Activated T-cell treated with anti-CD3 and anti-CD28 coated beads, Interleukin-2, amount 50 U/mL, for 72 hours (primary cell): ENCODE measurements at regions not wholly inside any gene's neighbourhood (a gene's known extent, or its start where the extent isn't known, plus 50 kb on each side); places are given as distances from the start of the nearest gene placed in this dataset.

ENCODE experiments used
- ATAC-seq, 2 donors: fragments of 150-1000 bp; cut with Tn5 transposase; replicated peaks in 1 of 2; 2 replicates each; pipeline ENCODE4 v1.10.0; 2021; ENCODE audit warnings: moderate library complexity in 2 of 2, mild to moderate bottlenecking in 1 of 2
- DNase-seq, 2 donors: peaks; one replicate each; pipeline ENCODE4 v3.0.0; 2021 to 2022; ENCODE audit warnings: mixed read lengths in 1 of 2
- H3K27ac Mint-ChIP-seq: one replicate; pipeline ENCODE4 v1.8.0; 2022; ENCODE audit warnings: mild to moderate bottlenecking, moderate library complexity, mixed read lengths
- H3K27me3 Mint-ChIP-seq: one replicate; pipeline ENCODE4 v1.8.0; 2022; ENCODE audit warnings: low read depth, mixed read lengths
- H3K36me3 Mint-ChIP-seq, 2 donors: one replicate each; pipeline ENCODE4 v1.8.0; 2022; ENCODE audit warnings: mixed read lengths in 2 of 2, mild to moderate bottlenecking in 1 of 2; ENCODE audit not compliant: insufficient read depth in 2 of 2
- H3K4me1 Mint-ChIP-seq: one replicate; pipeline ENCODE4 v1.8.0; 2022; ENCODE audit warnings: low read depth, mixed read lengths
- H3K4me3 Mint-ChIP-seq, 2 donors: one replicate each; pipeline ENCODE4 v1.8.0; 2022; ENCODE audit warnings: mild to moderate bottlenecking in 2 of 2, mixed read lengths in 2 of 2, moderate library complexity in 2 of 2
- H3K9me3 Mint-ChIP-seq, 2 donors: one replicate each; pipeline ENCODE4 v1.8.0; 2022; ENCODE audit warnings: mixed read lengths in 2 of 2

- ATAC-seq (no peak), DNase-seq (no peak)
- Mint-ChIP-seq H3K27me3 (peaks cover under 1% of the 10 kb centered on the region), H3K9me3 (no peaks in the 10 kb centered on the region), H3K4me1 (no peaks in the 10 kb centered on the region), H3K36me3 (no peaks in the 10 kb centered on the region), H3K4me3 (no peak overlapping the region), H3K27ac (no peak overlapping the region)
These were observed 283.9 kb downstream of the GADD45G start for GRCh38 chr9:89888677-89889076.

GRCh38 chr9:89889865-89890264 lies 285.1 kb downstream of the GADD45G start:
- no peak overlapping the region for H3K27ac Mint-ChIP-seq
- H3K36me3 Mint-ChIP-seq = no peaks in the 10 kb centered on the region
- H3K27me3 Mint-ChIP-seq = peaks cover 6% of the 10 kb centered on the region
- H3K9me3 Mint-ChIP-seq = no peaks in the 10 kb centered on the region
- no peaks in the 10 kb centered on the region for H3K4me1 Mint-ChIP-seq
- DNase-seq = no peak
- ATAC-seq = no peak
- no peak overlapping the region for H3K4me3 Mint-ChIP-seq

GRCh38 chr9:89890326-89890980 lies 285.6 kb downstream of the GADD45G start:
- Mint-ChIP-seq H3K36me3 (no peaks in the 10 kb centered on the region), H3K27ac (no peak overlapping the region), H3K9me3 (no peaks in the 10 kb centered on the region), H3K4me1 (no peaks in the 10 kb centered on the region), H3K4me3 (no peak overlapping the region), H3K27me3 (peaks cover 6% of the 10 kb centered on the region)
- DNase-seq (no peak), ATAC-seq (no peak)

- no peak for ATAC-seq
- Mint-ChIP-seq H3K27ac (no peak overlapping the region), H3K4me3 (no peak overlapping the region), H3K4me1 (no peaks in the 10 kb centered on the region), H3K27me3 (peaks cover 6% of the 10 kb centered on the region), H3K36me3 (no peaks in the 10 kb centered on the region), H3K9me3 (no peaks in the 10 kb centered on the region)
- no peak for DNase-seq
These were observed 286.4 kb downstream of the GADD45G start for GRCh38 chr9:89891221-89891590.

GRCh38 chr9:89891591-89892304 lies 286.9 kb downstream of the GADD45G start:
- H3K4me1 Mint-ChIP-seq = no peaks in the 10 kb centered on the region
- no peak for ATAC-seq
- no peak for DNase-seq
- H3K27me3 Mint-ChIP-seq = peaks cover 6% of the 10 kb centered on the region
- H3K9me3 Mint-ChIP-seq = no peaks in the 10 kb centered on the region
- no peak overlapping the region for H3K27ac Mint-ChIP-seq
- no peaks in the 10 kb centered on the region for H3K36me3 Mint-ChIP-seq
- H3K4me3 Mint-ChIP-seq = no peak overlapping the region

- Mint-ChIP-seq H3K4me3 (no peak overlapping the region), H3K9me3 (no peaks in the 10 kb centered on the region), H3K27me3 (peaks cover 6% of the 10 kb centered on the region), H3K27ac (no peak overlapping the region), H3K4me1 (no peaks in the 10 kb centered on the region), H3K36me3 (no peaks in the 10 kb centered on the region)
- DNase-seq (no peak), ATAC-seq (peak; percentile 37 to 62)
These were observed 288.1 kb downstream of the GADD45G start for GRCh38 chr9:89892920-89893319.

GRCh38 chr9:89893886-89894285 lies 289.1 kb downstream of the GADD45G start:
- Mint-ChIP-seq H3K9me3 (no peaks in the 10 kb centered on the region), H3K36me3 (no peaks in the 10 kb centered on the region), H3K27me3 (peaks cover 6% of the 10 kb centered on the region), H3K4me1 (no peaks in the 10 kb centered on the region), H3K27ac (no peak overlapping the region), H3K4me3 (no peak overlapping the region)
- DNase-seq (no peak), ATAC-seq (no peak)

GRCh38 chr9:89896806-89897340 lies 292.1 kb downstream of the GADD45G start:
- no peak overlapping the region for H3K4me3 Mint-ChIP-seq
- H3K4me1 Mint-ChIP-seq = no peaks in the 10 kb centered on the region
- H3K27me3 Mint-ChIP-seq = peaks cover 32% of the 10 kb centered on the region
- DNase-seq = no peak
- ATAC-seq = no peak
- no peaks in the 10 kb centered on the region for H3K9me3 Mint-ChIP-seq
- H3K27ac Mint-ChIP-seq = no peak overlapping the region
- H3K36me3 Mint-ChIP-seq = no peaks in the 10 kb centered on the region

GRCh38 chr9:89899573-89899972 lies 294.8 kb downstream of the GADD45G start:
- Mint-ChIP-seq H3K36me3 (no peaks in the 10 kb centered on the region), H3K9me3 (no peaks in the 10 kb centered on the region), H3K27ac (no peak overlapping the region), H3K27me3 (peaks cover 38% of the 10 kb centered on the region), H3K4me3 (no peak overlapping the region), H3K4me1 (no peaks in the 10 kb centered on the region)
- DNase-seq (no peak), ATAC-seq (no peak)

- H3K27ac Mint-ChIP-seq = no peak overlapping the region
- H3K4me1 Mint-ChIP-seq = no peaks in the 10 kb centered on the region
- H3K36me3 Mint-ChIP-seq = no peaks in the 10 kb centered on the region
- ATAC-seq (no peak), DNase-seq (no peak)
- H3K27me3 Mint-ChIP-seq = peaks cover 38% of the 10 kb centered on the region
- H3K4me3 Mint-ChIP-seq = no peak overlapping the region
- no peaks in the 10 kb centered on the region for H3K9me3 Mint-ChIP-seq
These were observed 297.1 kb downstream of the GADD45G start for GRCh38 chr9:89901920-89902319.

GRCh38 chr9:89902450-89903140 lies 297.8 kb downstream of the GADD45G start:
- Mint-ChIP-seq H3K27me3 (peaks cover 38% of the 10 kb centered on the region), H3K27ac (no peak overlapping the region), H3K4me3 (no peak overlapping the region), H3K9me3 (no peaks in the 10 kb centered on the region), H3K36me3 (peaks cover 0 to 1% of the 10 kb centered on the region in 2 donors), H3K4me1 (no peaks in the 10 kb centered on the region)
- no peak for DNase-seq
- ATAC-seq = no peak

GRCh38 chr9:89903141-89903475 lies 298.3 kb downstream of the GADD45G start:
- Mint-ChIP-seq H3K4me1 (no peaks in the 10 kb centered on the region), H3K9me3 (no peaks in the 10 kb centered on the region), H3K36me3 (peaks cover 0 to 1% of the 10 kb centered on the region in 2 donors), H3K27me3 (peaks cover 38% of the 10 kb centered on the region), H3K27ac (no peak overlapping the region), H3K4me3 (no peak overlapping the region)
- DNase-seq (no peak), ATAC-seq (no peak)

GRCh38 chr9:89905606-89906338 lies 301.0 kb downstream of the GADD45G start:
- Mint-ChIP-seq H3K27me3 (peaks cover 26% of the 10 kb centered on the region), H3K36me3 (peaks cover 0 to 1% of the 10 kb centered on the region in 2 donors), H3K27ac (no peak overlapping the region), H3K4me3 (no peak overlapping the region), H3K4me1 (no peaks in the 10 kb centered on the region), H3K9me3 (no peaks in the 10 kb centered on the region)
- ATAC-seq = no peak
- DNase-seq = no peak
